Neuronal stem cell (in vitro differentiated cells): ENCODE measurements at regions not wholly inside any gene's neighbourhood (a gene's known extent, or its start where the extent isn't known, plus 50 kb on each side); places are given as distances from the start of the nearest gene placed in this dataset.
"Not testable (repeated sequence)": the region's sequence is repeated elsewhere in the genome, so short reads cannot be mapped to it uniquely, and the experiment has no call there.

ENCODE experiments used
- DNase-seq: peaks from one replicate; pipeline ENCODE4 v3.0.0-alpha.2; 2013; ENCODE audit warnings: low spot score
- H2AFZ ChIP-seq: one replicate; pipeline ENCODE4 v1.6.1; 2013; ENCODE audit warnings: mild to moderate bottlenecking, low read length, inconsistent platforms
- H2AK5ac ChIP-seq: 2 replicates; pipeline ENCODE4 v1.6.1; 2013; ENCODE audit warnings: low read depth, mild to moderate bottlenecking, inconsistent platforms, low read length, moderate library complexity, mixed read lengths
- H2BK120ac ChIP-seq: 2 replicates; pipeline ENCODE4 v1.6.1; 2013; ENCODE audit warnings: low read depth, mild to moderate bottlenecking, inconsistent platforms, low read length, moderate library complexity, mixed read lengths
- H2BK12ac ChIP-seq: one replicate; pipeline ENCODE4 v1.6.1; 2013; ENCODE audit warnings: low read length, inconsistent platforms
- H2BK15ac ChIP-seq: 2 replicates; pipeline ENCODE4 v1.6.1; 2013; ENCODE audit warnings: mild to moderate bottlenecking, low read length, inconsistent platforms, mixed read lengths
- H2BK5ac ChIP-seq: one replicate; pipeline ENCODE4 v1.6.1; 2013; ENCODE audit warnings: inconsistent platforms, mild to moderate bottlenecking, low read length, moderate library complexity
- H3K14ac ChIP-seq: one replicate; pipeline ENCODE4 v1.6.1; 2013; ENCODE audit warnings: low read length, inconsistent platforms
- H3K18ac ChIP-seq: 2 replicates; pipeline ENCODE4 v1.6.1; 2013; ENCODE audit warnings: low read length, inconsistent platforms
- H3K23ac ChIP-seq: 2 replicates; pipeline ENCODE4 v1.6.1; 2013; ENCODE audit warnings: low read depth, mild to moderate bottlenecking, mixed read lengths, low read length, inconsistent platforms; ENCODE audit not compliant: poor library complexity
- H3K27ac ChIP-seq: replicated peaks from 3 replicates; pipeline ENCODE4 v1.5.1; 2013; ENCODE audit warnings: low read length, inconsistent platforms
- H3K27me3 ChIP-seq, 3 experiments: 2 replicates each; pipeline ENCODE4 v1.6.1; 2013; ENCODE audit warnings: low read length in 3 of 3, mild to moderate bottlenecking in 2 of 3, inconsistent platforms in 1 of 3, low read depth in 1 of 3, mixed read lengths in 1 of 3, moderate library complexity in 1 of 3; ENCODE audit not compliant: control insufficient read depth in 3 of 3, insufficient read depth in 3 of 3
- H3K36me3 ChIP-seq, 2 donors: replicated peaks in 1 of 2; 2 replicates each; pipeline ENCODE4 v1.6.1; 2013; ENCODE audit warnings: low read length in 2 of 2; ENCODE audit not compliant: control insufficient read depth in 2 of 2, insufficient read depth in 2 of 2
- H3K4ac ChIP-seq: 2 replicates; pipeline ENCODE4 v1.6.1; 2013; ENCODE audit warnings: inconsistent platforms, mild to moderate bottlenecking, low read length, moderate library complexity
- H3K4me1 ChIP-seq, 2 donors: 1 replicate in 1 of 2; 2 replicates in 1 of 2; pipeline ENCODE4 v1.6.1; 2013; ENCODE audit warnings: low read length in 2 of 2, low read depth in 1 of 2; ENCODE audit not compliant: control insufficient read depth in 2 of 2, insufficient read depth in 1 of 2
- H3K4me2 ChIP-seq: one replicate; pipeline ENCODE4 v1.6.1; 2013; ENCODE audit warnings: mild to moderate bottlenecking, low read length, inconsistent platforms; ENCODE audit not compliant: insufficient read depth, poor library complexity, severe bottlenecking
- H3K4me3 ChIP-seq, 2 donors: 2 replicates each; pipeline ENCODE4 v1.5.1; 2013; ENCODE audit warnings: low read length in 2 of 2, mild to moderate bottlenecking in 2 of 2, inconsistent platforms in 1 of 2, moderate library complexity in 1 of 2
- H3K79me1 ChIP-seq: one replicate; pipeline ENCODE4 v1.6.1; 2013; ENCODE audit warnings: low read depth, mild to moderate bottlenecking, inconsistent platforms, low read length, moderate library complexity
- H3K9ac ChIP-seq: one replicate; pipeline ENCODE4 v1.6.1; 2013; ENCODE audit warnings: mild to moderate bottlenecking, low read depth, low read length, inconsistent platforms; ENCODE audit not compliant: poor library complexity
- H3K9me3 ChIP-seq, 2 donors: replicated peaks in 1 of 2; 2 replicates each; pipeline versions ENCODE3 to v1.6.1; 2013; ENCODE audit warnings: low read length in 2 of 2, mild to moderate bottlenecking in 2 of 2, inconsistent platforms in 1 of 2, low read depth in 1 of 2, mixed read lengths in 1 of 2, moderate library complexity in 1 of 2; ENCODE audit not compliant: control insufficient read depth in 2 of 2, insufficient read depth in 1 of 2
- H4K8ac ChIP-seq: one replicate; pipeline ENCODE4 v1.6.1; 2013; ENCODE audit warnings: low read depth, mild to moderate bottlenecking, inconsistent platforms, low read length, moderate library complexity
- H4K91ac ChIP-seq: one replicate; pipeline ENCODE4 v1.6.1; 2013; ENCODE audit warnings: low read length, low read depth, mild to moderate bottlenecking, inconsistent platforms; ENCODE audit not compliant: poor library complexity
- WGBS, 2 donors: extraction: QIAGEN DNeasy Blood & Tissue Kit; methylation state at CpG; one replicate each; pipeline ENCODE4 v1.1.7; 2013; ENCODE audit warnings: missing lambda C conversion rate in 2 of 2, mixed read lengths in 1 of 2; ENCODE audit not compliant: insufficient read length in 2 of 2, insufficient replicate concordance in 1 of 2; ENCODE audit errors: extremely low coverage in 2 of 2; 5-methylcytosine and 5-hydroxymethylcytosine counted together

DNA sequence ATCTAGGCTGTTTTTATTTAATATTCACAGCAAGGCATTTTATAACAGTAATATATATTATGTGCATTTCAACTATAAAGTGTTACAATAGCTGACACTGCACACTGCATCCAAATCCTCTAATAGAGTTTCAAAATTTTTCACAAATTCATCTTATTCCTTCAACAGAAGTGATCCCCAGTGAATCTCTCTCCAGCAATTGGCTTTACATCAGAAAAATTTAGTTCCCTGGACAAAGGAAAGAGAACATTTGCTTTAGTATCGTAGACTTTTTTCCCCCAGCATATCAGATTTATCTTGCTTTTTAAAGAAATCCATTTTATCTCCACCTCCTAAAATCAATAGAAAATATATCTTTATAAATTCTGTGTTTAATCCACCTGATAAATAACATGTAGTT, 868.6 kb downstream of the TBL1XR1 start:
- H4K91ac ChIP-seq = no peak overlapping the region
- no peaks in the 10 kb centered on the region for H3K36me3 ChIP-seq
- no peaks in the 10 kb centered on the region for H3K27me3 ChIP-seq
- H2AFZ ChIP-seq = no peak overlapping the region
- no peak overlapping the region for H3K4ac ChIP-seq
- H2AK5ac ChIP-seq = no peak overlapping the region
- H3K18ac ChIP-seq = no peak overlapping the region
- no peak overlapping the region for H2BK12ac ChIP-seq
- no peaks in the 10 kb centered on the region for H3K9me3 ChIP-seq
- no peak overlapping the region for H3K4me2 ChIP-seq
- WGBS, 2 donors = no CpG with 5 or more reads among the region's 1 CpG
- DNase-seq = no peak
- H3K27ac ChIP-seq = no peak overlapping the region
- H2BK15ac ChIP-seq = no peak overlapping the region
- no peak overlapping the region for H4K8ac ChIP-seq
- H3K23ac ChIP-seq = no peak overlapping the region
- H3K9ac ChIP-seq = no peak overlapping the region
- H3K4me1 ChIP-seq = no peaks in the 10 kb centered on the region
- no peaks in the 10 kb centered on the region for H3K79me1 ChIP-seq
- H2BK5ac ChIP-seq = no peak overlapping the region
- no peak overlapping the region for H3K4me3 ChIP-seq
- H2BK120ac ChIP-seq = no peak overlapping the region
- H3K14ac ChIP-seq = no peak overlapping the region

DNA sequence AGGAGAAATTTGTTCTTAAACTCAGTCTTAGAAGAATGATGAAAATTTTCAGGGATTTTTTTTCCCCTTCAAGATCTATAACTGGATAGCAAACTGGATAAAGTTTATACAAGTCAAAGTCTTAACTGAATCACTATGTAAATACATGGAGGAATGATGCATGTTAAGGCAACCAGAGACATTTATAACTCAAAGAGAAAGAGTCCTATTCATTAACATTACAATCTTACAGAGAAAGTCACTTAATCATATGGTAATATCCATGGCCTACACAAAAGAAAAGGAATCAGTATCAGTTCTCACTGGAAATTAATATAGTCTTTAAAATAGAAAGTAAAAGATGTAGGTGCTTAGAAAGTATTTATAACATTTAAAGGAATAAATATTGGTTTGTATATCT, 869.1 kb downstream of the TBL1XR1 start:
- Histone ChIP-seq H3K9ac (no peak overlapping the region), H3K27me3 (no peaks in the 10 kb centered on the region), H3K4me2 (no peak overlapping the region), H3K9me3 (no peaks in the 10 kb centered on the region), H2AFZ (no peak overlapping the region), H2AK5ac (no peak overlapping the region), H3K4me3 (no peak overlapping the region), H2BK120ac (no peak overlapping the region), H2BK15ac (no peak overlapping the region), H3K27ac (no peak overlapping the region), H3K18ac (no peak overlapping the region), H3K23ac (no peak overlapping the region), H3K79me1 (no peaks in the 10 kb centered on the region), H3K4ac (no peak overlapping the region), H2BK12ac (no peak overlapping the region), H3K14ac (no peak overlapping the region), H3K36me3 (no peaks in the 10 kb centered on the region), H4K8ac (no peak overlapping the region), H3K4me1 (no peaks in the 10 kb centered on the region), H2BK5ac (no peak overlapping the region), H4K91ac (no peak overlapping the region)
- no peak for DNase-seq

GRCh38 chr3:176326894-176327490, 870.3 kb downstream of the TBL1XR1 start:
- not testable (repeated sequence) for H3K4ac ChIP-seq, H2BK12ac ChIP-seq, H3K4me1 ChIP-seq, H3K9me3 ChIP-seq, H3K4me3 ChIP-seq, H2BK15ac ChIP-seq, H3K14ac ChIP-seq, H2BK120ac ChIP-seq, H3K9ac ChIP-seq, H2AK5ac ChIP-seq, H3K4me2 ChIP-seq, H3K36me3 ChIP-seq, H4K91ac ChIP-seq, H3K27ac ChIP-seq, H3K79me1 ChIP-seq, H3K18ac ChIP-seq, H2AFZ ChIP-seq, H2BK5ac ChIP-seq, H4K8ac ChIP-seq, H3K23ac ChIP-seq, H3K27me3 ChIP-seq, DNase-seq
- WGBS, 2 donors = no CpG with 5 or more reads among the region's 9 CpGs

- not testable (repeated sequence) for H4K8ac ChIP-seq, H3K4me2 ChIP-seq, DNase-seq, H2BK5ac ChIP-seq, H3K4ac ChIP-seq, H3K23ac ChIP-seq, H3K36me3 ChIP-seq, H3K27ac ChIP-seq, H3K79me1 ChIP-seq, H2AFZ ChIP-seq, H2BK15ac ChIP-seq, H3K18ac ChIP-seq, H3K27me3 ChIP-seq, H2BK120ac ChIP-seq, H2AK5ac ChIP-seq, H2BK12ac ChIP-seq, H4K91ac ChIP-seq, H3K14ac ChIP-seq, H3K4me3 ChIP-seq, H3K9ac ChIP-seq, H3K9me3 ChIP-seq, H3K4me1 ChIP-seq
- WGBS, 2 donors = no CpG with 5 or more reads among the region's 8 CpGs
Measured at GRCh38 chr3:176321532-176321931, 875.8 kb downstream of the TBL1XR1 start.
